MCF 10A (cell line): ENCODE measurements at regions not wholly inside any gene's neighbourhood (a gene's known extent, or its start where the extent isn't known, plus 50 kb on each side); places are given as distances from the start of the nearest gene placed in this dataset.
A peak's percentile ranks its signal among the peaks of the same experiment; 100 is the strongest.

Experiments
- BruUV-seq: library from RNA; stranded (reverse); fragments of 400-500 nt; replicated peaks from 2 replicates; lab custom pipeline; 2021; lab: Mats Ljungman, UMichigan
- CTCF ChIA-PET: fragments of 300-600 bp; sonication (Branson Sonifier 250); formaldehyde crosslinking; extraction: SDS; loops from one replicate; lab custom pipeline; 2021; ENCODE audit warnings: antibody characterized with exemption, inconsistent platforms; lab: Yijun Ruan, JAX
- POLR2A ChIA-PET: fragments of 300-600, 350-650 bp; sonication (Branson Sonifier 250); formaldehyde crosslinking; extraction: SDS; loops from one replicate; lab custom pipeline; 2020; ENCODE audit warnings: antibody characterized with exemption, inconsistent platforms; lab: Yijun Ruan, JAX
- DNase-seq: peaks from one replicate; pipeline ENCODE4 v3.0.0-alpha.2; 2018; ENCODE audit not compliant: unreplicated experiment
- H3K27ac Mint-ChIP-seq: one replicate; pipeline ENCODE4 v1.8.0; 2022; ENCODE audit warnings: mild to moderate bottlenecking, low read depth, mixed read lengths; ENCODE audit not compliant: unreplicated experiment
- H3K27me3 Mint-ChIP-seq: one replicate; pipeline ENCODE4 v1.8.0; 2022; ENCODE audit warnings: mixed read lengths; ENCODE audit not compliant: insufficient read depth, unreplicated experiment
- H3K36me3 Mint-ChIP-seq: one replicate; pipeline ENCODE4 v1.8.0; 2022; ENCODE audit warnings: mild to moderate bottlenecking, moderate library complexity, mixed read lengths; ENCODE audit not compliant: insufficient read depth, unreplicated experiment
- H3K4me1 Mint-ChIP-seq: one replicate; pipeline ENCODE4 v1.8.0; 2022; ENCODE audit warnings: mixed read lengths; ENCODE audit not compliant: insufficient read depth, unreplicated experiment
- H3K4me3 Mint-ChIP-seq: one replicate; pipeline ENCODE4 v1.8.0; 2022; ENCODE audit warnings: mild to moderate bottlenecking, moderate library complexity, mixed read lengths; ENCODE audit not compliant: unreplicated experiment
- H3K9me3 Mint-ChIP-seq: one replicate; pipeline ENCODE4 v1.8.0; 2022; ENCODE audit warnings: mixed read lengths; ENCODE audit not compliant: unreplicated experiment
- CTCF ChIP-seq: fragments of 200-600 bp; IDR thresholded peaks from one replicate; pipeline ENCODE4 v1.8.0; 2022; ENCODE audit warnings: antibody characterized with exemption, mild to moderate bottlenecking; ENCODE audit not compliant: unreplicated experiment
- intact Hi-C: fragments of 100-400 bp; cut with micrococcal nuclease; formaldehyde crosslinking; loops from 2 replicates; pipeline ENCODE4 v1.14.1; 2022

- Mint-ChIP-seq H3K9me3 (no peaks in the 10 kb centered on the region), H3K4me3 (no peak overlapping the region), H3K27me3 (no peaks in the 10 kb centered on the region), H3K4me1 (no peaks in the 10 kb centered on the region), H3K36me3 (no peaks in the 10 kb centered on the region), H3K27ac (no peak overlapping the region)
- CTCF ChIA-PET: no interaction called here
- no peak for TF ChIP-seq CTCF
- POLR2A ChIA-PET: interaction anchor here (1.4 kb wide), 1 partner anchor 17 kb away, joined by 3 read pairs; no protein-coding TSS in a partner anchor
- no TSS peak for BruUV-seq
- intact Hi-C loops: no loop called here
- DNase-seq: no peak
Measured at GRCh38 chr3:182190056-182190455, 478.3 kb downstream of the SOX2 start.

GRCh38 chr3:182198345-182198744, 486.6 kb downstream of the SOX2 start:
- no peak for DNase-seq
- no peak overlapping the region for H3K27ac Mint-ChIP-seq
- no peaks in the 10 kb centered on the region for H3K9me3 Mint-ChIP-seq
- no peaks in the 10 kb centered on the region for H3K27me3 Mint-ChIP-seq
- no peak for TF ChIP-seq CTCF
- CTCF ChIA-PET: no interaction called here
- H3K4me1 Mint-ChIP-seq: no peaks in the 10 kb centered on the region
- H3K4me3 Mint-ChIP-seq: no peak overlapping the region
- intact Hi-C loops: no loop called here
- no peaks in the 10 kb centered on the region for H3K36me3 Mint-ChIP-seq
- POLR2A ChIA-PET: no interaction called here
- BruUV-seq: no TSS peak

GRCh38 chr3:182201456-182202168, 489.9 kb downstream of the SOX2 start:
- Mint-ChIP-seq H3K27me3 (no peaks in the 10 kb centered on the region), H3K27ac (no peak overlapping the region), H3K9me3 (no peaks in the 10 kb centered on the region), H3K4me1 (no peaks in the 10 kb centered on the region), H3K36me3 (no peaks in the 10 kb centered on the region), H3K4me3 (no peak overlapping the region)
- no peak for DNase-seq
- intact Hi-C loops: no loop called here
- BruUV-seq: no TSS peak
- no peak for TF ChIP-seq CTCF
- CTCF ChIA-PET: no interaction called here
- POLR2A ChIA-PET: no interaction called here

GRCh38 chr3:182212479-182213076, 500.9 kb downstream of the SOX2 start:
- H3K4me3 Mint-ChIP-seq: no peak overlapping the region
- no peak for TF ChIP-seq CTCF
- peaks cover 14% of the 10 kb centered on the region for H3K4me1 Mint-ChIP-seq
- no peaks in the 10 kb centered on the region for H3K27me3 Mint-ChIP-seq
- peak overlapping the region; percentile 43 for H3K27ac Mint-ChIP-seq
- ChIA-PET CTCF (interaction anchor here (0.6 kb wide), 1 partner anchor 328 kb away, joined by 4 read pairs; no protein-coding TSS in a partner anchor), POLR2A (interaction anchor here (0.6 to 1.6 kb wide), 13 partner anchors 10 to 582 kb away, joined by 3 to 7 read pairs (median 3); no protein-coding TSS in a partner anchor)
- DNase-seq: peak; percentile 99
- no peaks in the 10 kb centered on the region for H3K36me3 Mint-ChIP-seq
- intact Hi-C loops: no loop called here
- no TSS peak for BruUV-seq
- H3K9me3 Mint-ChIP-seq: no peaks in the 10 kb centered on the region
